HG03571 (cell line): ENCODE measurements at regions not wholly inside any gene's neighbourhood (a gene's known extent, or its start where the extent isn't known, plus 50 kb on each side); places are given as distances from the start of the nearest gene placed in this dataset.

ENCODE experiments used
- ATAC-seq: cut with Tn5 transposase; IDR thresholded peaks from one replicate; pipeline ENCODE4 v1.9.1; 2021; ENCODE audit not compliant: unreplicated experiment

- ATAC-seq = no peak
These were observed 64.3 kb upstream of the CCDC160 start for GRCh38 chrX:134172588-134173259.

GRCh38 chrX:134173541-134174272, 63.3 kb upstream of the CCDC160 start:
- no peak for ATAC-seq

GRCh38 chrX:134174273-134174660, 62.7 kb upstream of the CCDC160 start:
- ATAC-seq = no peak

GRCh38 chrX:134174859-134175258, 62.1 kb upstream of the CCDC160 start:
- ATAC-seq = no peak

- no peak for ATAC-seq
These were observed 59.5 kb upstream of the CCDC160 start for GRCh38 chrX:134177527-134177926.

- ATAC-seq = no peak
These were observed 56.2 kb upstream of the CCDC160 start for GRCh38 chrX:134180601-134181274.

- ATAC-seq = no peak
These were observed 55.7 kb upstream of the CCDC160 start for GRCh38 chrX:134181275-134181660.

- ATAC-seq = no peak
These were observed 53.3 kb upstream of the CCDC160 start for GRCh38 chrX:134183665-134184064.

- ATAC-seq = no peak
These were observed 52.0 kb upstream of the CCDC160 start for GRCh38 chrX:134184936-134185335.

GRCh38 chrX:134186362-134187121, 50.4 kb upstream of the CCDC160 start:
- ATAC-seq = no peak
